Middle frontal gyrus (tissue), 1 donor: ENCODE measurements at regions not wholly inside any gene's neighbourhood (a gene's known extent, or its start where the extent isn't known, plus 50 kb on each side); places are given as distances from the start of the nearest gene placed in this dataset.

Source experiments
- DNase-seq: peaks from one replicate; pipeline ENCODE4 v3.0.0-alpha.2; 2015; ENCODE audit warnings: low spot score; ENCODE audit errors: extremely low spot score

DNA sequence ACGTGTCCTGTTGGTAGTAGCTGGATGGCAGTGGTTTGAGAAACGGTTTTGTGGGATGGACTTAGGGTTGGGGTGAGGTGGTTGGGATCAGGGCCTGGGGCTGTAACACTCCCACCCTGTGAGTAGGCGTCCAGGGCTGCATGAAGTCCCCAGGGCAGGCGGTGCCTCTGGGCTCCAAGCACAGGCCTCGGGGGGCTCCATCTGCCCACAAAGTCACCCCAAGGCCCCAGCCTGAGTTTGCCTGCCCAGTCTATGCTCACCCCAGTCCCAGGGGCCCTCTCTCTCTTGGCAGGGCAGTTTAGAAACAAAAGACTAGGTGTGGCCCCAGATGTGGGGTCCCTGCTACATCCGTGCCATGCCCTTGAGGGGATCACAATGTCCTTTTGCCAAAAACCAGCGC, 86.9 kb upstream of the PRR23E start:
- no peak for DNase-seq

DNA sequence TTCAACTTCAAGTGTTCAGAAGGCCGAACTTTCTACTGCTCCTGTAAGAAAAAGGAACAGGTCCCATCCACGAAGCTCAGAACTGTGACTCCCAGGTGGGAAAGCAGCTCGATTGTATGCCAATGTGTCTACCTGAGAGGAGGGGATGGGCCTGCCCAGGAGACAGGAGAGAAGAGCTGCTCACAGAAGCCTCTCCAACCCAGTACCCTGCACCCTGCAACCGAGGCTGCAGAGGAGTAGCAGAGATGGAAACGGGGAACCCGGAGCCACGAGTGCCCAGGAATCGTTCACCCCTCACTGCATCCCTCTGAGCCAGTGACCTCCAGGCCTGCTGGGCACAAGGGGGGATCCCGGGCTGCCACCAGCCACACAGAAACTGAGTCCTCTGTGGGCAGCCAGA, 86.5 kb upstream of the PRR23E start:
- DNase-seq, result no peak

DNA sequence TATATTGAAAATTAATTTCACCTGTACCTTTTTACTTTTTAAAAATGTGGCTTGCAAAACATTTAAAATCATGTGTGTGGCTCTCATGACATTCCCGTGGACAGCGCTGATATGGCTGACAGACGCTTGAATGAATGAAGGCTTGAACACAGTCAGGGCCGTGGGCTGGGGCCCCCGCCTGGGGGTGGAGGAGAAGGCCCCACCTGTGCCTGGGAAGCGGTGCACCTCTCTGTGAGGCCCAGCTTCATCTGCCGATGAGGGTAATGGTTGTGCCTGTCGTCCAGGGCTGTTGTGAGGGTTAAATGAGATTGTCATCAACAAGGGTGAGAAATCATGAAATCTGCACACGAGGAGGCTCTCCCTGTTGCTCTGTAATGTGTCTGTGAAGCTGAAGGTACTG, 85.9 kb upstream of the PRR23E start:
- no peak for DNase-seq

DNA sequence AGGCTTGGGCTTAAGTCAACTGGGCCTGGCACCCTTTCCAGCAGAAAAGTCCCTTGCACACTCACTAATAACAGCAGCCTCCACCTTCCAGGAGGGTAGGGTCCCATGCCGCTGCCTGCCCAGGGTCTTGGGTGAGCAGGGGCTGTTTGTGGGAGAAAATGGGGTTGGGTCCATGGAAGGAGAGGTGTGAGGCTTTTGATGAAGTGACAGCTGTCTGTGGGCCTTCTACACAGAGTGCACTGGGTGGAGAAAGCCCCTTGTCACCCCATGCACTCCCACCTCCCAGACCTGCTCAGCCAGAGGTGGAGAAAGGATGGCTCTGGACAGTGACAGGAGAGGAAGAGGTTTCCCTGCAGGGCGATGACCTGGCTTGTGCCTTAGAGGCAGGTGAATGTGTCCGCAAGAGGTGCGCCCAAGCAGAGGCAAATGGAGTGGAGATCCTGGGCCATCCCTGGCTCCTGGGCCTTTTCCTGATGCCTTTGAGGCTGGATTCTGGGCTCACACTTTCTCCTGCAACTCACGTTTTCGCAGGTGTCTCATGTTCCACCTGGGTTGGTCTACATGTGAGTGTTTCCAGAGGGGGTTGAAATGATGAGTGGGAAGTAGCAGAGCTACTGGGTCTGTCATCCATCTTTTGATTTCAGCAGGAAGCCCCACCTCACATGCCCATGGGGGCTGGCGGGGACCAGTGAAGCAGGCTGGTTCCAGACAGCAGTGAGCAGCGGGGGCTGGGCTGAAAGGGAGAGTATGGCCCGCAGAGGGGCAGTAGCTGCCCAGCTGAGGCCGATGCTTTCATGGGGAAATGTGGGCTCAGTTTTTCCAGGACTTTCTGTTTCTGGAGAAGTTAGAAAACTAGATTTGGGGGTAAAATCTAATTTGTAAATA, 85.2 kb upstream of the PRR23E start:
- no peak for DNase-seq

DNA sequence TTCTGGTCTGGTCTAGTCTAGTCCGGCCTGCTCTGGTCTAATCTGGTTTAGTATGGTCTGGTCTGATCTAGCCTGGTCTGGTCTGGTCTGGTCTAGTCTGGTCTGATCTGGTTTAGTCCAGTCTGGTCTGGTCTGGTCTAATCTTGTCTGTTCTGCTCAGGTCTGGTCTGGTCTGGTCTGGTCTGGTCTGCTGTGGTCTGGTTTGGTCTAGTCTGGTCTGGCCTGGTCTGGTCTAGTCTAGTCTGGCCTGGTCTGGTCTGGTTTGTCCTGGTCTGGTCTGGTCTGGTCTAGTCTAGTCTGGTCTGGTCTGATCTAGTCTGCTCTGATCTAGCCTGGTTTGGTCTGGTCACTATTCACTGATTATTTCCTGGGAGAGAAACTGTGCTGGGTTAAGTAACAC, 84.1 kb upstream of the PRR23E start:
- no peak for DNase-seq

DNA sequence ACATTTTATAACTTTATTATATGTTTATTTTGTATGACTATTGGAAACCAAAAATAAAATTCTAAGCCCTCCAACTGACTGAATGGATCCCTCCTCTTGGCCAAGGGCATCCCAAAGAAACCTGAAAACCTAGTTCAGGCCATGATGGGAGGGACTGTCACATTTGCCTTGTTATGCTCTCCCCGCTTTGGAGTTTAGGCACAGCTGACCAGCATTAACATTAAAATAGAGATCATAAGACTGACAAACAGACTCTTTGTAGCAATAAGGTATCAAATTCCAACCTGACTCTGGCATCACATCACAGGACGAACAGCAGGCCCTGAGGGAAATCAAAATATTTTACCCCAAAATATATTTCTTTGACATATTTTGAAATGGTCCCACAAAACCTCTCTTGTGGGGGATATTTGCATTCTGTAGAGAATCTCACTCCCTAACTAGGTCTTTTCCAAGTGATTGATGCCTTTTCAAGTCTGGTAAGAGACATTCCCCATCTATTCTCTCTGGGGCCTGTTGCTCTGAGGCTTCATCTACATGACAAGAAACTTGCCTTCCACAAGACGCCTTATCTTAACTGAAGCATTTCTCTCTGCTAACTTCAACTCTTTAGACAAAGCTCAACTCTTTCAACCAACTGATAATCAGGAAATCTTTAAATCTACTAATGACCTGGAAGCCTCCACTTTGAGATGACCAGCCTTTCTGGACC, 81.8 kb upstream of the PRR23E start:
- DNase-seq, result no peak

DNA sequence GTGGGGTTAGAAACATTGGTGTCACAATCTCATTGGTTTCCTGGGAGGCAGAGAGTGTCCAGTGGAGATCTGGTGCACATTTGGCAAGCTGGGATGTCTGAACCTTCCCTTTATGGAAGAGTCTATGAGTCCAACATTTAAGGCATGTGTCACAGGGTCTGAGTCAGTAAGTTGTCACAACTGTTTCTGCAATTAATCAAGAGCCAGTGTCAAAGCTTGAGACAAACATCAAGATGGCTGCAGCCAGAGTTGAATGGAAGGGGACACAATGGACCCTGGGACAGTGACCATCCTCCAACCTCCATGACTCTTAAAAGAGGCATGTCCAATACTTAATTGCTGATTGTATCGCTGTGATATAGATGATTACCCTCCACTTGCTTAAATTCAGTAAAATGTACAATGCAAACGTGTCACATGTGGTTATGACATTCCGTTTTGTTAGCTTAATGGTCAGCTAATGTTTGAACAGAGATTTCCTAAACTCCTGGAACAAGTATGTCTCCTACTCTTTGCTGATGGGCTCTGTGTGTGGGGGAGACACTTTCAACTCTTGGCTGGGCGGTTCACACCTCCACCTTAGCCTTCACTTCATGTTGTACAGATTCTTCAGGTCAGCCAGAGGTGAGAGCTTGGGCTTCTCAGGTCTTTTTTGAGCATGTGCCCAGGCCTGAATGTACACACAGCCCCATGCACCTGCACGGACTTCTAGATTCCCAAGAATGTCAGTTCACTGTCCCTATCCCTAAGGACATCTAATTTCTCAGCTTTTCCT, 79.9 kb upstream of the PRR23E start:
- DNase-seq, result no peak

DNA sequence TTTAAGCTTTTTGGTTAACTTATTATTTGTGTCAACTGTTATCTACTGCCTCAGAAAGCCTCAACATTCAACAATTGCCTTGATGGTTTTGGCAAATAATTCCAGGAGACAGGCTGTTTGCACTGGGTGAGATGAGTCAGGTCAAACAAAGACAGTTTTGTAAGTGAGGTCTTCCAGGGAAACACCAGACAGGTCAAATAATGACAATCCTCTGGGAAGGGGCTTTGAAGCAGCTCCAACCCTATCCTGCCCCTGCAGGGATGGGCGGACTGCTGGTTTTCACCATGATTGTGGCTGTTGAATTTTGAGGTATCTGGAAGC, 79.4 kb upstream of the PRR23E start:
- no peak for DNase-seq

DNA sequence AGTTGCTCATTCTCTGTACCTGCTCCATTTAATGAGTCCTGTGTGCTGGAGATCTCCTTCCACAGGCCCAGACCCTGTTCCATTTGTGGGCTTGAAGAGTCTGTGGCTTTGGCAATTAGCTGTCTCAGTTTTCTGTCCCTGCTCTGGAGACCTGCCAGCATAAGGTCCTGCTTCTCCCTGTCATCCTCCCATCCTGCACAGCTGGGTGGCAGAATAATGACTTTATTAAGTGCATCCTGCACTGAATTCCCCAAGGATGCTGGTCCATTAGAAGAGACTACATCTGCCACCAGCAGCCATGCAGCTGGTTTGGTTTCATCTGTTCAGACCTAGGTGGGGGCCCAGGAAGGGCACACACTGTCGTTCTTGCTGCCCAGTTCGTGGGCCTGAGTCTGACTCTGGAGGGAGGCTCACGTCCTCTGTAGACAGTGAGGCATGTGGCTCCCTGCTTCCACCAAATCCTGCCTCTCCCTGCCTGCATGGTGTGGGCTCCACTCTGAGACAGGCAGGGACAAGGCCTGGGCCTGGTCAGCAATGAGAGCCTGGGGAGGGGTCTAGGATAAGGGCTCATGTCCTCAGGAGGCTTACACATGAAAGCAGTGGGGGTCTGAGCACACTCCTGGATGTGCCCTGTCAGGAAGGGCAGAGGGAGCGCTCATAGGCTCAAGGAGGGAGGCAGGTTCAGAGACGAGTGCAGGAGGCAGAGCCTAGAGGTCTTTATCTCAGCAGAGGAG, 78.4 kb upstream of the PRR23E start:
- no peak for DNase-seq

DNA sequence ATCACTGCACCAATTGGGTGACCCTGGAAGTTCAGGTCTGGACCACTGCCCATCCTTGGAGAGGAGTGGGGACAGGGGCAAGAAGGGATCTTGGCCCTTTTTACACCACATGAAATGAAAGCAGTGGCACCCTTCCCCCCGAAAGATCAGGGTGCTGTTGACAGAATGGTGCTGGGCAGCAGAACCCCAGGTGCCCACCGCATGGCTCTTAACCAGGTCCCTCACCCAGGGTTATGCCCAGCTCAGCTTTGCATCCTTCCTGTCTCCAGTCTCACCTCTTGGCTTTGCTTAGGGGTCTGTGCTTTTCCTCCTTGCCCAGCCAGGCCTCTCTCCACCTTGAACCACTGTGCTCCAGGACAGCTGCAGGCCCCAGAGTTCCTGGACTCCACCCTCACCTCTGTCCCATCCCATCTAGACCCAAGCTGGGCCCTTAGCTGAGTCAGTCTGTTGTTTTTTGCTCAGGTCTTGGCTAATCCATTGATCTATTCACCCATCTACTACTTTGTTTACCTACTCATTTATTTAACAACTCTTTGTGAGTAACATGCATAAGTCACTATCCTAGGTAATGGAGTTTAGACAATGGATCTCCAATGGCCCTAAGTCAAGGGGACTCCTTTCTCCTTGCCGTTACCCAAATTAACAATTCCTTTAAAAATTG, 77.1 kb upstream of the PRR23E start:
- DNase-seq, result no peak

DNA sequence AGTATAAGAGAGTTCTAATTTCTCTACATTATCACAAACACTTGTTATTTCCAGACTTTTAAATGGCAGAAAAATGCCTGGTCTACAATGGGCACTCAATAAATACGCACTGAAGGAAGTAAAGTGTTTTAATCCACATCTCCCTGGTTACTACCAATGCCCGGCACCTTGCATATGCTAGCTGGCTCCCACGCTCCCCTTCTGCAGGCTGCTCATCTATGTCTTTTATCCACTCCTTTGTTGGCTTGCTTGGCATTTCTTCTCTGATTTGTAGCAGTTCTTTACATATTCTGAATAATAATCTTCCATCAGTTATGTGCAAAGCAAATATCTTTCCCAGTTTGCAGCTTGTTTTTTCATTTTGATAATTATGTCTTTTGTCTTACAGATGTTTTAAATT, 74.6 kb upstream of the PRR23E start:
- no peak for DNase-seq

DNA sequence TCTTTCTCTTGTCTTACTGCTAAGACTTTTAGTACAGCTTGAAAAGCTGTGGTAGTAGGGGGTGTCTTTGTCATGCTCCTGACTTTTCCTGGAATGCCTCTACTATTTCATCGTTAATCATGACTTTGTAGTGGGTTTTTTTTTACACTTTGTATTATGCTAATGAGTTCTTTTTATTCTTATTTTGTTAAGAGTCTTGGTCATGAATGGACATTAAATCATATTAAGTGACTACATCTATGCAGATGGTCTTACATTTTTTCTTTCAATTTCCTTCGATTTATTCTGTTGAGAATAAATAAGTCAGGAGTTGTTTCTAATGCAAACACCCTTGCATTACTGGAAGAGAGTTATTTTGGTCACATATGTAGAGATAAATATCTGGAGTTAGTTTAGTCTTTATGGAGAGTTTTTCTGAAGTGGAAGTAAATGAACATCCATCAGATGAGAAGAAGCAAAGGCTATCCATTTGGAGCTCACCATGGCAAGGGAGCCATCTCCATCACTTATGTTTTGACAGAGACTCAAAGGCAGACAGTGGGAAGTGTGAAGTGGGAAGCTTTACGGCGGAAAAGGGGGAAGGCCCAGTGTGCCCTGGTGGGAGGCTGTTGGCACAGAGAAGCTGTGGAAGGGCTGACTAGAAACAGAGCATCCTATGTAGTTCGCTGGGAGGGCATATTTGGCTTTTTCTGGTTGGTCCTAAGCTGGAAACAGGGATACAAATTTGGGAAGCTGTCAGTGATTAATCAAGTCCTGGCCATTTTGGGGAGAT, 73.1 kb upstream of the PRR23E start:
- no peak for DNase-seq

DNA sequence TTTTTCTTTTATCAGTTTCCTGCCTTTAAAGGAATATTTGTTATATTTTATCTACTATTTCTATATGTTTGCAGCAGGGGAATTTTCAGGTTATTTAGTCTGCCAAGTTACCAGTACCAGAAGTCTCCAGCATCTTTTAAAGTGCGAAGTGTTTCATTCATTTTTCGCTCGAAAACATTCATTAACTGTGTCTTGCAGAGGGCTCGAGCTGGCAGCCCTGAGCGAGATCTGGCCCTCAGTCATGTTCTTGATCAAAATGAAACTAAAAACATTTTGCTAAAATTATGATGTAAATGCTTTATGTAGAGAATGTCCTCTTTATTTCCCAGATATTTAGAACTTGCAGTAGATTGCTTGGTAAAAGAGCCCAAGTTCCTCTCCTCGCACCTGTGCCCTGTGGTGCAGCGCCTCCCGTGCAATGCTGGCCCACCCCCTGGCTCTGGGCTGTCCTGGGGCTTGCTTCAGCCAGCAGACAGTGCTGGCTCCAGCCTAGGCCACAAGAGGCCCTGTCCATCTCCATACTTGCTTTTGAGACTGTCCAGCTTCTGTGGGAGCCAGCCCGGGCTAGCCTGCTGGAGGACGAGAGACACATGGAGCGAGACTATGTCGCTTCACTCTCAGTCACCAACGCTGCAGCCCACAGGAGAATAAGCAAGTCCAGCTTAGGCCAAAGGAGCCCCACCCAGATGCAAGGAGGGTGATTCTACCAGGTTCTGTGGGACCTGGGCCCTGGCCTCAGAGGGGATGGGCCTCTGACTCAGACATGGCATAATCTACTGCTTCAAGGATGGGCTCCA, 71.9 kb upstream of the PRR23E start:
- peak; percentile 10 for DNase-seq

DNA sequence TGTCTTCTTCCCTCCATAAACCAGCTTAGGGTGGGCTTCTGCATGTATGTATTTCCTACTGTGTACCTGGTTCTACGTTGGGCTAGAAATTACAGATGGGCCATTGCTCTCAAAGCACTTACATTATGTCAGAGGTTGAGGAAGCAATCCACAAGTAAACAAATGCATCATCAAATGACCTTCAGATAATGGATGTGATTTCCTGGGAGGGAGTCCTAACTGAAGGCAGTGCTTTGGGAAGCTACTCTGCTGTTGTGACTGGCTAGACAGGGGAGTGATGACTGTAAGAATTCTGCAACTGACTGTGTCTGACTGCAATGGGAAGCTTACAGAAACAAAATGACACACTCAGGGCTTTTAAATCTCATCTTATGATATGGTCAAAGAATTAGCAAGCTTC, 71.0 kb upstream of the PRR23E start:
- no peak for DNase-seq

DNA sequence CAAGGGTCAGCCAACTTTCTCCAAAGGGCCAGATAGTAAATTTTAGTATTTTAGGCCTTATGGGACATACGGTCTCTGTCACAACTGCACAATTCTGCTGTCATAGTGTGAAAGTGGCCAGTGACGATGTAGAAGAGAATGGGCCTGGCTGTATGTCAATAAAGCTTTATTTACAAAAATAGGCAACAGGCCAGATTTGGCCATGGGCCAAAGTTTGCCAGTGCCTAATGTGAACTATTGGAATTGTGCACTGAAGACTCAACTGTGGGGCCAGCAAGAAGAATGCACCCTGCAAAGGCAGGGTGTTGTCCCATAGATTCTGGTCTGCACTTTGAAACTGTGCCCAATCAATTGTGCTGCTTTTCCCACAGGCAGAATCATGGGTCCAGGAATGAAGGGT, 69.4 kb upstream of the PRR23E start:
- DNase-seq, result no peak

DNA sequence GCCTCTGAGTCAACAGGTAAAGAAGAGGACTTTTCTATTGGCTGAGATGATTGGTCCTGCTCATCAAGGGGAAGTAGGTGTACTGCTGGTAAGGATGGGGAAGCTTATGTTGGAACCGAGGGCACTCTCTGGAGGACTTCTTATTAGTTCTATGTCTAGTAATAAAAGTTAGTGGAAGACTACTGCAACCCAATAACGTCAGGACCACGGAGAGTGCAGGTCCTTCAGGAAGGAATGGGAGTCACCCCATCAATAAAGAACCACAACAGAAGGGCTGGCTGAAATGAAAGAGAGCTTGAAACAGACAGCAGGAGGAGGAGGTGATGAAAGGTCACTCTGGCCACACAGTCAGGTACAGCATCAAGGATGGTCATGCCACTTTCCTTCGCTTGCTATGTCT, 68.8 kb upstream of the PRR23E start:
- no peak for DNase-seq

DNA sequence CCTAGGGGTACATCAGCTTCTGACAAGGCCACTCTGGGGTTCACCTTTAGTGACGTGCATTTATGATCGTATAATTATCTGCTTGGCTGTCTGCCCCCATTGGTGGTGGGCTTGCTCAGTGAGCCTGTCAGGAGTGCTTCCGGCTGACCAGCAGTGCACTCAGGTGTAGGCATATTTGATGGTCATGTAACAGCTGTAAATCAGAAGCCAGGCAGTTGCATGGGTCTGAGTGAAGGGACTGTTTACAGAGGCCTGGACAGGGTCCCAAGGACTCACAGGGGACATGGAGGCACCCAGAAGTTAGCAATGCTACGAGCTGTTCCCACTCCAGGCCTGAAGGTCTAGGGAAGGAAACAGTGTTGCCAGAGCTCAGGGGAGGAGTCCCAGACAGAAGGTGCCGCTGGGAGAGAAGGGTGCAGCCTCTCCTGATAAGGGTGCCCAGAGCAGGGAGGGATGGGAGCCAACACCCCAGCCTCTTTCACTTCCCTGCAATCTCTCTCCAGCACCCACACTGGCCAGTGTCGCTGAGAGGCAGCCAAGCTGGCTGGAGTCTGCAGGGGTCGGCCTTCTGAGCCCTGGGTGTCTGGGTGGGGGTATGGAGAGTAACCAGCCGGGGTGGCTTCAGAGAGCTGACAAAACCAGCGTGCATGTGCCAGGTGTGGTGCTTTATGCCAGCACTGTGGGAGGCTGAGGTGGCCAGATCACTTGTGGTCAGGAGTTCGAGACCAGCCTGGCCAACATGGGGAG, 61.3 kb upstream of the PRR23E start:
- DNase-seq, result no peak

DNA sequence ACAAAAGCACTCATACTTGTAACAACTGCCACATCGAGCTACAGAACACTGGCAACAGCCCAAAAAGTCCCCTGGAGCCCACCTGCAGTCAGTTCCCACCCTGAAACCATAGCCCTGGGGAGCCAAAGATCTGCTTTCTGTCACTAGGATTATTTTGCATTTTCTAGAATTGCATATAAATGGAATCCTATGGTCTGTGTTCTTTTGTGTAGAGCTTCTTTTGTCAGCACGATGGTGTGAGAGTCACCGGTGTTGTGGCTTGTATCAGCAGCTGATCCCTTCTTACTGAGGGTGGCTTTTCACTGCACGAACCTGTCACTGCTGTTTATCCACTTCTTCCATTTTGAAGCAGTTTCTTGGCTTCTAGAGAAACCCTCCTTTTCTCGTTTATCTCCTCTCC, 60.1 kb upstream of the PRR23E start:
- DNase-seq, result no peak

DNA sequence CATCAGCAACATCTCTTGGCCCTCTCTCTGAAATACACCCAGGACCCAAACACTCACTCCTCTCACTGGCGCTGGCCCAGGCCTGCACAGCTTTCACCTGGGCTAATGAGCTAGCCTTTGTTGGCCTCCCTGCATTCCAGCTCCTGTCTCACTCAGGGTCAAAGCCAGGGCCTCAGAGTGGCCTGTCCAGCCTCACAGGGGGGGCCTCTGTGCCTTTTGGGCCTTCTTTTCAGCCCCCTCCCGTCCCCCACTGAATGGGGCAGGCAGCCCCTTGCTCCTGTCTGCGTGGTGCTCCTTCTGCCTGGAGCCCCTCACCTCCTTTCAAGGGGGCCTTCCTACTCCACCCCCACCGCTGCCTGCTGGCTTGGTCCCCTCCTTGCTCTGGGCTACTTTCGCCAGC, 59.0 kb upstream of the PRR23E start:
- no peak for DNase-seq
